GM18909 (cell line): ENCODE measurements at regions not wholly inside any gene's neighbourhood (a gene's known extent, or its start where the extent isn't known, plus 50 kb on each side); places are given as distances from the start of the nearest gene placed in this dataset.

Experiments used
- ATAC-seq: cut with Tn5 transposase; IDR thresholded peaks from one replicate; pipeline ENCODE4 v1.9.1; 2021; ENCODE audit warnings: mild to moderate bottlenecking; ENCODE audit not compliant: unreplicated experiment, poor library complexity

DNA sequence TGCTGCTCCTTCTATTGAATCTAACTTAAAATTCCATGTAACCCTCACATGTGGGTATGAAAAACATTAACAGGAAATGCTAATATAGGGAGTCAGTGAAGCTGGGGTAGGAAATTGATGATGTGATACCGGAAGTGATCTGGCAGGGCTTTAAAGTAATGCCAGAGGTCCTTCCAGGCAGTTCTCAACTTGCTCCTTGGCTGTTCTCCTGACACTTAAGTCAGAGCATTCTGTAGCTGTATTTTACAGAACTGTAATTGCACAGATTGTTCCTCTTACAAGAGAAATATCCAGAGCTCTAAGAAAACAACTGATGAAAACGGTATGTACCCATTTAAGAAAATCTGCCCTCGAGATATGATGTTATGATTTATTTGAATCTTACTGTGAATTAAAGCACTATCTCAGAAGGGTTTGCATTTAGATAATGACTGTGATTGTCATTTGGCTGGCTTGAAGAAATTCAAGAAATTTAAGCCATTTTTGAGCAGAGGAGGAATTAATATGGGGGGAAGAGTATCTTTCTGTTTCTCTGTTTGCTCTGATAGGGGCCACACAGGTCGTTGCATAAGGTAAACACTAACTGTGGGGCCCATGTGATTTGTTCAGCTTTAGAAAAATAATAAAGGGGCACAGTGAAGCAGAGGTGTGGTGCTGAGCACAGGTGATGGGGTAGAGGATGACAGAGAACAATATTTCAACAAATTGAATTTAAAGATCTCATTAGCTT lies 88.4 kb downstream of the BBS10 start:
- ATAC-seq: no peak

DNA sequence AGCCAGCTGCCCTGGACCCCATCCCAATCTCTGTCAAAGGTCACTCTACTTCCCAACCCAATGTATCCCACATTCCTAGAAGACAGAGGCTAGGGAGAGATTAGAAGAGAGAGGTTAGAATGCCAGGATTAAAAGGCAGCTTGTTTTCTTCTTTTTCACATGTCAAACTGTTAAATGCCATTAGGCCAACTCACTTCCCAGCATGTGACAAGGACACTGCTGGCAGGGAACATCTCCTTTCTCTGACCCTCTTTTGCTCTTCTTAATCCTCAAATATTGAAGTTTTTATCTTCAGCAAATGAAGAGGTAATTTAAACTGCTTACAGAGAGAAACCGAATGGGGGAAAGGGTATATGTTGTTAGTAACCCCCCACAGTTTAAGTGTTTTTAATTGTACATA lies 89.1 kb downstream of the BBS10 start:
- no peak for ATAC-seq

DNA sequence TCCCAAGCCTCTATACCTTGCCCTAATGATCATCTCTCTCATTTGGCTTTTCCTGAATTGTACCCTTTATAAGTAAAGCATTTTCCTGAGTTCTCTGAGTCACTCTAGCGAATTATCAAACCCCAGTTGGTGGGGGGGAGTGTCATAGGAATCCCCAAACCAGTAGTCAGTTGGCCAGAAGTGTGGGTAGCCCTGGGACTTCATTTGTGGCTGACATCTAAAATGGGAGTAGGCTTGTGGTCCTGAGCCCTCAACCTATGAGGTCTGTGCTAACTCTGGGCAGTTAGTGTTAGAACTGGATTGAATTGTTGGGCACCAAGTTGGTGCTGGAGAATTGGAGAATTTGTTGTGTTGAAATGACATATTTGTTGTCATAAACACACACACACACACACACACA lies 91.3 kb downstream of the BBS10 start:
- no peak for ATAC-seq

DNA sequence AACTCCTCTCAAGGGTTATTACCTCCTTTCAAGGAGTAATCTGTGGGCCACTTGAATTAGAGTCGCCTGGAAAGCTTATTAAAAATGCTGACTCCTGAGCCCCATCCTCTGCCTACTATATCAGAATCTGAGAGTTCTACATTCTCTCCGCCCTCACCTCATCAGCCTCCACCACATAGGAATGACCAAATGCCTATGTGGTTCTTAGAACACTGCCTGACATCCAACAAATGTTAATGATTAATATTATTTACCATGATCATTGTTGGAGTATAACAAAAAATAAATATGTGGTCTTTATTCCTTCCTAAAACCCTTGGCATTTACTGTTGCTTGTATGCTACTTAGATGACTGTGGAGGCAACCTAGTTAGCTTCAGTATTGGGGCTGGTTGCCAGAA lies 91.9 kb downstream of the BBS10 start:
- no peak for ATAC-seq

DNA sequence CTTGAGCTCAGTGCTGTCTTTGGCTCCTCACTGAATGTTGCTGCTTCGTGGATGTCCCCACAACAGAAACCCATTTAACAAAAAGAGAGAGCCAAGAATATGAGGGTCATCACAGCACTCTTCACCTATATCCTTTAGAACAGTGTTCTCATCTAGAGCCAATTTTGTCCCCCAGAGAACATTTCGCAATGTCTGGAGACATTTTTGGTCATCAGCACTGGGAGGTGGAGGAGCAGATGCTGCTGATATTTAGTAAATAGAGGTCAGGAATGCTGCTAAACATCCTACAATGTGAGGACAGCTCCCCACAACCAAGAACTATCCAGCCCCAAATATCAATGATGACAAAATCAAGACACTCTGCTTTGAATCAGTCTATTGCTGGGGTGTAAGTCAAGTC lies 92.5 kb downstream of the BBS10 start:
- no peak for ATAC-seq

DNA sequence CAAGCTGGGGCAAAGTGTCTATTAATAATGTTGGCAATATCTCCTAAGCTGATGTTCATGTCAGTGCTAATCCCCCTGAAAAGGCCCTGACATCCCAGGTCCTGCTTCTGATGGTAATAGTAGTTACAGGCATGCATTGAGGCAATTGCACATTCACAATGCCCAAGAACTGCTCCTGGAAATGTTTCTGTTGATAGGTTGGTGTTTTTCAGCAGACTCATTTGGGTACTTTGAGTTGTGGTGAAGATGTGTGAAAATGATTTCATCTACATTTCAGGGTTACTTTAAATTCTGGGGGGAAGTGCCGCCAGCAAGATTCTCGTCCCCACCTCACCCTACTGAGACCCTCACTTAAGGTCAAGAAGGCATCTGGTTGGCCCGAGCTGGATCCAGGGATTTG lies 92.9 kb downstream of the BBS10 start:
- no peak for ATAC-seq

DNA sequence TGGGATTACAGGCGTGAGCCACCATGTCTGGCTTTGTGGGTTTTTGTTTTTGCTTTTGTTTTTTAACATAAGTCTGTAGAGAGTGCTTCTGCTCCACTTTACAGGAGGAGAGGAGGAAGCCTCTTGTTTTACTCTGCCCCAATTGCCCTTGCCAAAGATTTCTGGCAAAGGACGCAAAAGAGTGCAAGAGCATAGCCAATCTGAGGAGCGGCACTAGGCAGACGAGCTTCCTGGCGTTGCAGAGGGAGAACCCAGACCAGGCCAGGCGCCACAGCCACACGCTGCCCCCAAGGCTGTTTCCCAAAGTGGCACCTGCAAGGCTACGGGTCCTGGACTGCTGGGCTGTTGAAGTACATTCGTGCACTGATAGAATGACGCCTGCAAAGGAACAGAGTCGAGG lies 96.2 kb downstream of the BBS10 start:
- no peak for ATAC-seq

DNA sequence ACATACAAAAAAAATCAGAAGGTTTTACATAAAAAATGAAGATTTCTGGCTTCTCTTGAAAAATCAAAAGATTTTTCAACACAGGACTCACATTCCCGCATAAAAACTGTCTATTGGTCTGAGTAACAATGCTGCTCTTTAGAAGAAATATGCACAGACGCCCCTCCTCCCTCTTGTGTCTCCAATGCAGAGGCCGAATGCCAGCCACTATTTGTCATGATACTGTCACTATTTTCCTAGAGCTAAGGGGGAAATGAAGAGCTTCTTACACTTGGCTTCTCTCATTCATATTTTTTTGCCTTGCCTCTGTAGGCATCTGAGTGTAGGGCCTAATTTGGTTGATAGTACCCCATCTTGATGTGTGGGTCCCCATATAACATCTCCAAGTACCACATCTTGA lies 98.0 kb downstream of the BBS10 start:
- no peak for ATAC-seq

DNA sequence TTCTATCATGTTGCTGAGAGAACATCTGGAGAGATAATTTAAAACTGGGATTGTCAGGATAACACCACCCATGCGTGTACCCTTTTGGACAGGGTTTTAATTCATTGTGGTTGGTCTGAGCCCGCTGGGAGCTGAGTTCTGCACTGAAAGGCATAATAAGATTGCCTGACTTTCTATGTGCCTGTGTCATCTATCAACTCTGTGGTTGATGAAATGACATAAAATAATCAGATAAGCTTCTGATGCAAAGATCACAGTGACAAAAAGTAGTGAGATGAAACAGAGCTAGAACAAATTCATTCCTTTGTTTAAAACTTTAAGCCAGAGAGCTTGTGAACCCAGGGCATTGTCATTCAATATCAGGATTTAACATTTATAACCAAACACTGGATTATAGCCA lies 98.7 kb downstream of the BBS10 start:
- no peak for ATAC-seq

DNA sequence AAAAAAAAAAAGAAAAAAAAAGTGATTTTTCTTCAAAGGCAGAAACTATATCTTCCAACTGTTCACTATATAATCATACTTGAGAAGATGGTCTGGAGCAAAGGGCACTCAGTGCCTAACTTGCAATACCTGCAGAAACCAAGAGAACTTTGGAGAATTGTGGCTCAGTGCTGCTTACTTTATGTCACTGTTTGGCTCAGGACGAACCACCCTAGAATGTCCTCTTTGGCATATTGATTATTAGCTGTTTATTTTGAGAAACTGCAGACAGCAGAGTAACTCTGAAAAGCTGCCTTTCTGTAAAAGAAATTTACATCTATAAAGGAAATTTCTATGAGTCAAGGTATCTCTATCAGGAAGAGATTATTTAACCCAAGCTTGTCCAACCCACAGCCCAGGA lies 100.2 kb downstream of the BBS10 start:
- no peak for ATAC-seq

DNA sequence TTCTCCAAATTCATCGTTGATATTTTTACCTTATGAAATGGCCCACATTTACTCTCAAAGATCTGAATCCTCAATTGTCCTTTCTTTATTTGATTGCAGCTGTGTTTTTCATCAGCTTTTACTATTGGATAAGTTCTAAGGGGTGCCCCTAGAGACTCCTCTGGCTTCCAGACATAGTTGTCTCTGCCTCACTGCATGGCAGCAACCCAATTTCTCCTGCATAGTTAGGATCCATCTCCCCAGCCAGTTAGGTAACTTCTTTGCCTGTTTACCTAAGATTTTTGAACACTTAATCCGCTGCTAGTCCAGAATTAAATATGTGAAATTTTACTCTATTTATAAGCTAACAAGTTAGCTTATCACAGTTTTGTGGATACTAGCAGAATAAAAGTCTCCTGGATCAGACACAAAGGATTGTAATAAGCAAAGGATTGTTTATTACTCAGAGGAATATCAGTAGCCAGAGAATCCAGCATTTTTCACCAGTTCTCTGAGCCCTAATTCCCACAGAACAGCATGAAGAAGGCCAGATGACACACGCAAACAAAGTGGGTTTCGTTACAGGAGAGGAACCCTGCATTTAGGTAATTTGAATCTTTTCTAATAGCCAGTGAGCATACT lies 101.1 kb downstream of the BBS10 start:
- ATAC-seq: no peak

DNA sequence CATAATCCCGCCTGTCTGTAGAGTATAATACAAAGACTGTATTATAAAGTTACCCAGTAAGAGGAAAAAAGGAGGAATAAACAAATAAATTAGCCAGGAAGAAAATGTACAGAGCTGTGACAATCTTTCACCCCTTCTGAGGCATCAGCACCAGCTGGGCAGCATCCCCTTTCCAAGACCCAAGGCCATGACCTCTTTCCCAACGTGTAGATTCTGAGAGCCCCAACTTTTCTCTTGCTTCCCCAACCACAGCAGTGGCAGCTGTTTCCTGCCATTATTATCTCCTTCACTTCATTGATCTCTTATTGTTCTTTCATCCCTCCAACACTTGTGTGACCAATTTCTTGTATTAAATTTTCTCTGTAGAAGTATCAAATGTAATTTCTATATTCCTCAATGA lies 101.6 kb downstream of the BBS10 start:
- no peak for ATAC-seq

DNA sequence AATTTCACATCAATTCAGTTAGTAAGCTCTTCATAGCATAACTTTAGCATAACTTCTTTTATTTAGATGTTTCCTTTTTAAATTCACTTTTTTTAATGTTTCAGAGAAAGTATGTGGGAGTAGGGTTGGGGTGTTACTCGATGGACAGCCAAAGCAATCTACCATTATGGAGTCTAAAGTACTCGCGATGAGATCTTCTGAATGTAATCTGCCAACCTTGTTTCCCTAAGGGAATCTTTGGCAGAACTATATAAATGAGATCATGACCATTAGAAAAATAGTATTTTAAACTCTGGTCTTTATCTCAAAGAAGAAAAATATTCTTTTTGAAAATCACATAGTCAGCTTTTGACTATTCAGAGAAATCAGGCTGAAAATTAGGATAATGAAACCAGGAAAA lies 103.9 kb downstream of the BBS10 start:
- no peak for ATAC-seq

DNA sequence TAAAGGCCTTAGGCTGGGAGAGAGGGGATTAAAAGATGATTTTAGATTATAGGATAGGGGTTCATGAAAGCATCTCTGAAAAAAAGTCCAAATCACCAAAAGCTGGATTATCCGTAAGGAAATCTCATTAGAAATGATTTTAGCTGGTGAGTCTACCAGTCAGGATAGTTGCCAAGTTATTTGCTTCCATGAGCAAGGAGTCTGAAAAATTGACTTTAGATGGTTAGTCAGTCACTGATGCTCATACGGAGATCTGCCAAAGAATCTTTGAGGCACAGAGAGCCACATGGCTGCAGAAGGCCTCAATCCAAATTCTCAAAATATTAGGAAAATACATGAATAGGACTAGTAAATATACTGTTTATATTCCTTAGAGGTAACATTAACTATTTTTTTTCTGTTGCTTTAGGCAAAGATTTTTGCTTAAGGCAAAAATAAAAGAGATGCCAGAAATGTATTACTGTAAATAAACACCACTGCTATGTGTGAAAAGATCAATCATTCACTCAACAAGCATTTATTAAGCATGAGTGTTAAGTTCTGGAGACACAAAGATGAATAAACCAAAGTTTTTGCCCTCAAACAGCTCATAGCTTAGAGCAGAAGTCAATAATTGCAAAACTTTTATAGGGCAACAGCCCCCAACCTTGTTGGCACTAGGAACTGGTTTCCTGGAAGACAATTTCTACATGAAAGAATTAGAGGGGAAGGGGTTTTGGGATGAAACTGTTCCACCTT lies 105.2 kb downstream of the BBS10 start:
- no peak for ATAC-seq

DNA sequence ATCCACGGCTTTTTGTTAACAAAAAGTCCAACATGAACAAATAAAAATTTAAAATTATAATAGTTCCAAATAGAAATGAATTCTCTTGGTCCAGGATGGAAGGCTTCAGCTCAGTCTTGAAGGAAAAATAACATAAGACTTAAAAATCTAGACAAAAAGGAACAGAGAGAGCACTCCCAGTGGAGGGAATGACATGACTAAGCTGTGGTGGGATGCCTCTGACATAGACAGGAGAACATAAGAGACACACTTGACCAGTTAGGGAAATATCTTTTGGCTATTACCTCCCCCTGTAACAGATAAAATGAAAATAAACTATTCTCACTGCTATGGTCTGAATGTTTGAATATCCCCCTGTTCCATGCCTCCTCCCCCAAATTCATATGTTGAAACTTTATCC lies 106.8 kb downstream of the BBS10 start:
- no peak for ATAC-seq

DNA sequence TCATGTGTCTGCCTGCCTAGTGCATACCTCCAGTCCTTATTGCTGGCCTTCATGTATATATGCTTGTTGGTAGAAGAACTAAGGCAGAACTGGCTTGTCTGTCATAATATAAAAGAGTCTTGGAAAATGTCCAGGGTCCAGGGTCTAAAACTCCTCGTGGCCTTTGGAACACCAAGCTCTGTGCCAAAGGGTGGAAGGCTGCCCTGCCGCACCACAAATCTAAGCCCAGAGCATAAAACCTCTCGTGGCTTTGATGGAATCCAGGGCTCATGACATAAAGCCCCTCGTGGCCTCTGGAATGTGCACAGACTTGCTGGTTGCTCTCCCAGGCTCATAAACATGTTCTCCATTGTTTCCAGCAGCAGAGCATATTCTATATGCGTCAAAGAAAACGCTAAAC lies 107.9 kb downstream of the BBS10 start:
- no peak for ATAC-seq

DNA sequence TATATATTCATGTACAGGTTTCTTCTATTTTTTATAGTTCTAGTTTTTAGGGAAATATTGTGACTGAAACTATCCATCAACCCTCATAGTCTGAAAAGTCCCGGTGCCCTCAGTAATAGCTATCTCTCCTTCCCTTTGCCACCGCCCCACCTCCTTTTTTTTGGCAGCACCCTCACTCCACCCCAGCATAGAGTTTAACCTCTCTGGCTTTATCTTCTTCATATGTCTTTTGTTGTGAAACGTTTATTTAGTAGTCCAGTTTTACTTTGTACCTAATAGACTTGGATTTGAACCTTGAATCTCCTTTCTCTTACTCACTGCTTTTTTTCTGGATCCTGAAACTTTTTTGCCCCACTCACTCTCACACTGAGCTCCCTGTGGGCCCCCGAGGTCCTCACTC lies 109.5 kb downstream of the BBS10 start:
- ATAC-seq: no peak

DNA sequence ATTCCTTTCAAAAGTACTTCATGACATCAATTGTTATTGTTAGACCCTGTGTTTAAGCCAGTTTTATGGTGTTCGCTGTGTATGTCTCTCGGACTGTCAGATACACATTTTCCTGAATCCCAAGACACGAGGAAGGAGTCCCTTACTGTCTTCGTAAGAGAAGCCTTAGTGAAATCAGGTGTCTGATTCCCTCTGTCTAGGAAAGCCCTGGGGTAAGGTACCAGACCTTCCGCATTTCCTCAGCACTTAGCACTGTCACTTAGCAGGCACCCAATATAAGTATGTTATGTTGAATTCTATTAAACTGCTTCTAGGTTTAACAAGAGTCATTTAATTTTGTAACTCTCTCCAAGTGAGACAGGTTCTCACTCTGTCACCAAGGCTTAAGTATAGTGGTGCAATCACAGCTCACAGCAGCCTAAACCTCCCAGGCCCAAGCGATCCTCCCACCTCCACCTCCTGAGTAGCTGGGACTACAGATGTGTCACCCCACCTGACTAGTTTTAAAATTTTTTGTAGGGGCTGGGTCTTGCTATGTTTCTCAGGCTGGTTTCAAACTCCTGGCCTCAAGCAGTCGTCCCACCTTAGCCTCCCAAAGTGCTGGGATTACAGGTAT lies 111.0 kb downstream of the BBS10 start:
- no peak for ATAC-seq

DNA sequence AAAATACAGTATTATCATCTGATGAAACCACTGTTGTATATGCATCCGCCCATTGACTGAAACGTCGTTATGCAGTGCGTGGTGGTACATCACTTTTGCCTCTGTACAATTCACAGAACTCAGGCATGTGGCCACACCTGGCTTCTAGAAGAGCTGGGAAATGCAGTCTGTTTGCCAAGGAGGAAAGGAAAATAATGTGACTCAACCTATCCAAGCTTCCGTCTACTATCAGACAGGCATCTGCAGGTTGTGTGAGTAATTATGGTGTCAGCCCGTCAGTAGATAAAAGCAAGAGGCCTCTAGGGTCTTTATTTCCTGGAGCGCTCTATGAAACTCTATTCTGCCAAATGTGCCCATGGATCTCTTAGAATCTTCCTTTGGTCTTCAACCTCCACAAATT lies 111.6 kb downstream of the BBS10 start:
- no peak for ATAC-seq

DNA sequence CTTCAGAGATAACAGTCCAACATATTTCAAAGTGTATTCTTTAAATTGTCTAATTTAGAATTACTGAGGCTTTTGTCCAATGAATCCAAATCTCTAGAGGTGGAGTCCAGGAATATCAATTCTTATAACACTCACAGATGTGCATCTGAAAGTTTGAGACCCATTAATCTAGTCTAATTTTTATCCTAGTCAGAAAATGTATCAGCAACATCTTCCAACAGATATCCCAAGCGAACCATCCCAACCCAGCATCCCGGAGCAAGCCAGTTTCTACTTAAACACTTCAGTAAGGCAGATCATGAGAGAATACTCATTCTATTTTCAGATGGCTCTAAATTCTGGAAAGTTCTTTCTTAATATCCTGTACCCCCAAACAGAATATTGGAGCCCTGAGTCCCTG lies 113.5 kb downstream of the BBS10 start:
- ATAC-seq: no peak

DNA sequence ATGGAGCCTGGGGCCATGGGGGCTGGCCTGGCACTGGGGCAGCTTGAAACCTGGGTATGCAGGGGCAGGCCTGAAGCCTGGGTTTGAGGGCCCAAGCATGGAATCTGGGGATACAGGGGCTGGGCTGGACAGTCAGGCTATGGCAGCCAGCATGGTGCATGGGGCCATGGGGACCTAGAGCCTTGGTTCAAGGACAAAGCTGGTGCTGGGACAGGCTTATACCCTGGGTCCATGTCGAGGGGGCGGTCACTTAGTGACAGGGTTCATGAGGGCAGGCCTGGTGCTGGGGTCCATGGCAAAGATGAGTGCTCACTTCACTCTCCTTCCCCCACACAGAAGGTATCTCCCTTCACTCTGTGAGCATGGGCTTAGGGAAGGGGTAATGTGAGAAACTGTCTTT lies 116.2 kb downstream of the BBS10 start:
- ATAC-seq: no peak
